Left lung (tissue), 4 donors: ENCODE measurements at regions not wholly inside any gene's neighbourhood (a gene's known extent, or its start where the extent isn't known, plus 50 kb on each side); places are given as distances from the start of the nearest gene placed in this dataset.

Experiments used
- ATAC-seq: fragments of 200-7000 bp; cut with Tn5 transposase; one replicate; pipeline ENCODE4 v1.9.1; 2020; ENCODE audit warnings: moderate library complexity
- DNase-seq, 4 donors: peaks; one replicate each; pipeline ENCODE4 v3.0.0-alpha.2; 2013 to 2020
- H3K27ac ChIP-seq, 2 donors: fragments of 200-600 bp; sonication (generic) in 1 of 2; one replicate each; pipeline versions ENCODE4 v1.5.0 to v1.8.0; 2020 to 2021
- H3K27me3 ChIP-seq, 2 donors: fragments of 200-600 bp; sonication (generic) in 1 of 2; one replicate each; pipeline versions ENCODE4 v1.5.0 to v1.8.0; 2020 to 2021
- H3K36me3 ChIP-seq, 2 donors: fragments of 200-600 bp; sonication (generic) in 1 of 2; one replicate each; pipeline versions ENCODE4 v1.5.0 to v1.8.0; 2020 to 2021
- H3K4me1 ChIP-seq, 2 donors: fragments of 200-600 bp; one replicate each; pipeline ENCODE4 v1.8.0; 2021
- H3K4me3 ChIP-seq, 2 donors: fragments of 200-600 bp; sonication (generic) in 1 of 2; one replicate each; pipeline versions ENCODE4 v1.5.0 to v1.8.0; 2020 to 2021; ENCODE audit warnings: mild to moderate bottlenecking in 1 of 2
- H3K9me3 ChIP-seq, 2 donors: fragments of 200-600 bp; sonication (generic) in 1 of 2; one replicate each; pipeline versions ENCODE4 v1.5.0 to v1.8.0; 2020 to 2021
- intact Hi-C, 2 donors: fragments of 100-400 bp; cut with DNase I; formaldehyde crosslinking; loops; one replicate each; pipeline versions ENCODE4 v1.11.2 to v1.14.2; 2022
- TF ChIP-seq, protein P1 (sequence below), 2 donors: fragments of 200-600 bp; sonication (generic) in 1 of 2; IDR thresholded peaks; one replicate each; pipeline versions ENCODE4 v1.5.0 to v1.8.0; 2021; ENCODE audit warnings: antibody characterized with exemption in 2 of 2
- donor health status: DM: no; HTN: yes; CAD: no.
- donor health status: DM: no; HTN: no; CAD: no.

- intact Hi-C loops: no loop called here
- TF ChIP-seq, protein P1, sequence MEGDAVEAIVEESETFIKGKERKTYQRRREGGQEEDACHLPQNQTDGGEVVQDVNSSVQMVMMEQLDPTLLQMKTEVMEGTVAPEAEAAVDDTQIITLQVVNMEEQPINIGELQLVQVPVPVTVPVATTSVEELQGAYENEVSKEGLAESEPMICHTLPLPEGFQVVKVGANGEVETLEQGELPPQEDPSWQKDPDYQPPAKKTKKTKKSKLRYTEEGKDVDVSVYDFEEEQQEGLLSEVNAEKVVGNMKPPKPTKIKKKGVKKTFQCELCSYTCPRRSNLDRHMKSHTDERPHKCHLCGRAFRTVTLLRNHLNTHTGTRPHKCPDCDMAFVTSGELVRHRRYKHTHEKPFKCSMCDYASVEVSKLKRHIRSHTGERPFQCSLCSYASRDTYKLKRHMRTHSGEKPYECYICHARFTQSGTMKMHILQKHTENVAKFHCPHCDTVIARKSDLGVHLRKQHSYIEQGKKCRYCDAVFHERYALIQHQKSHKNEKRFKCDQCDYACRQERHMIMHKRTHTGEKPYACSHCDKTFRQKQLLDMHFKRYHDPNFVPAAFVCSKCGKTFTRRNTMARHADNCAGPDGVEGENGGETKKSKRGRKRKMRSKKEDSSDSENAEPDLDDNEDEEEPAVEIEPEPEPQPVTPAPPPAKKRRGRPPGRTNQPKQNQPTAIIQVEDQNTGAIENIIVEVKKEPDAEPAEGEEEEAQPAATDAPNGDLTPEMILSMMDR (IDR thresholded peaks at IDR 0.05): peak in 1 of 2 donors; percentile 11
- no peaks in the 10 kb centered on the region for H3K4me1 ChIP-seq
- H3K4me3 ChIP-seq: no peak overlapping the region
- DNase-seq: peak in 1 of 4 donors; percentile 30
- no peak for ATAC-seq
- no peak overlapping the region for H3K27ac ChIP-seq
- no peaks in the 10 kb centered on the region for H3K27me3 ChIP-seq
- no peaks in the 10 kb centered on the region for H3K9me3 ChIP-seq
- H3K36me3 ChIP-seq: no peaks in the 10 kb centered on the region
Observed at GRCh38 chr20:40255365-40255764, 433.7 kb downstream of the MAFB start.

DNA sequence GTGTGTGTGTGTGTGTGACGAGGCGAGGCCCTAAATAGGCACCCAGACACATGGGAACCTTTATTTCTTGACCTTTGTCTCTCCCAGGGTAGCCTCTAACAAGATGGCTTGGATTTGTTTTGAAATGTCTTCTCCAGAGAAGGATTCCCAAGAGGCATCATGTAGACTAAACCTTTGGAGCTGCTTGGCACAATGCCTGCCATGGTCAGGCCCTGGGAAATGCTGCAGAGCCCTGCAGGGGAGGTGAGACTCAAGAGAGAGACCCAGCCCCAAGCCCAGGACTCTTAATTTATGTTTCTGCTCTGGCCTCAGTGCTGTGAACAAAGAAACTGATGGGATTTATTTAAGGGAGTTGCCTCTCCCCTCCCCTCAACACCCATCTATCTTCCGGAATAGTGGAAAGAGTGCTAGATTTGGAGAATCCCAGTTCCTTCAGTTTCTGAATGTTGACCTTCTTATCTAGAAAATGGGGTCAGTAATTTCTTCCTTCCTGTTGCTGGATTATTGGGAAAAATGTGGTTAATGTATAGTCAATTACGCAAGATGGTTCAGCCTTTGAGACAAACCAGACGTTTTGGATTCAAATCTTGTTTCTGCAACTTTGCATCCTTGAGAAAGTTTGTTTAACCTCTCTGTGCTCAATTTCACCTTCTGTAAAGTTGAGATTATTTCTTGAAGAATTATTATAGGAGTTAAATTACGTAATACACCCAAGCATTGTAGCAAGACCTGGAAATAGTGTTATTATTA is 434.8 kb downstream of the MAFB start:
- intact Hi-C loops: no loop called here
- Histone ChIP-seq H3K27me3 (no peaks in the 10 kb centered on the region), H3K27ac (no peak overlapping the region), H3K4me1 (no peaks in the 10 kb centered on the region), H3K9me3 (no peaks in the 10 kb centered on the region), H3K36me3 (no peaks in the 10 kb centered on the region), H3K4me3 (no peak overlapping the region)
- ATAC-seq (no peak), DNase-seq (no peak)
- TF ChIP-seq, protein P1 (IDR thresholded peaks at IDR 0.05): no peak

DNA sequence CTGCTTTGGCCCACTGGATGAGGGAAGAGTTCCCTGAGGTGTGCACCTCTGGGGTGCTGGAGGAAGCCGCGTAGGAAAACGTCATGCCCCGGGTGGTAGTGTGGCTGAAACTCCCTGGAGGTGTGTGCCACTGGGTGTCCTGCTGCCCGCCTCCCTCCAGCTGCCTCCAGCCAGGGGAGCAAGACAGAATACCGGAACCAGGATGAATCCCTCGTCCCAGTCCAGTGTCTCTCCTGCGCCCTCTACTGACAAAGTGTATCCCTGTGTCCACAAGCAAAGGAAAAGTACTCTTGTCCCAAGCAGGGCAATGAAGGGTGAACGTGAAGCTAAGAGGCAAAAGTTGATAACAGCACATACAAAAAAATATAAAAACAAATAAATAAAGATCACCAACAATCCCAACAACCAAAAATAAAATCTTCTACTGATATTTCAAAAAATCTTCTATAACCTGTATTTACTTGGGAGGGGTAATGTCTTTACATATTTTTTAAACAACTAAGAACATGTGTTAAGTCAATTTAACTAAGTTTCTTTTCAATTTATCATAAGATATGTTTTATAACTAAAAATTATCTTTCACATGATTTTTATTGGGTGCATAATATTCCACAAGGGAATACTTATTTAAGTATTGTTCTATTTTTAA is 437.6 kb downstream of the MAFB start:
- H3K4me3 ChIP-seq: no peak overlapping the region
- intact Hi-C loops: no loop called here
- no peak overlapping the region for H3K27ac ChIP-seq
- ATAC-seq (peak; percentile 77), DNase-seq (no peak)
- H3K9me3 ChIP-seq: no peaks in the 10 kb centered on the region
- TF ChIP-seq, protein P1 (IDR thresholded peaks at IDR 0.05): peak in 1 of 2 donors; percentile 38
- no peaks in the 10 kb centered on the region for H3K36me3 ChIP-seq
- no peaks in the 10 kb centered on the region for H3K27me3 ChIP-seq
- H3K4me1 ChIP-seq: no peaks in the 10 kb centered on the region

- H3K36me3 ChIP-seq: no peaks in the 10 kb centered on the region
- no peak overlapping the region for H3K27ac ChIP-seq
- no peaks in the 10 kb centered on the region for H3K9me3 ChIP-seq
- DNase-seq: no peak
- no peak for ATAC-seq
- no peaks in the 10 kb centered on the region for H3K27me3 ChIP-seq
- H3K4me1 ChIP-seq: no peaks in the 10 kb centered on the region
- intact Hi-C loops: no loop called here
- no peak overlapping the region for H3K4me3 ChIP-seq
- TF ChIP-seq, protein P1 (IDR thresholded peaks at IDR 0.05): no peak
Observed at GRCh38 chr20:40249805-40250204, 439.2 kb downstream of the MAFB start.

GRCh38 chr20:40245829-40246228 is 443.2 kb downstream of the MAFB start:
- H3K36me3 ChIP-seq: no peaks in the 10 kb centered on the region
- TF ChIP-seq, protein P1 (IDR thresholded peaks at IDR 0.05): no peak

More at GRCh38 chr20:40245829-40246228, 443.2 kb downstream of the MAFB start:
- peaks cover 0 to 4% of the 10 kb centered on the region in 2 donors for H3K4me1 ChIP-seq
- peak in 1 of 4 donors; percentile 32 for DNase-seq
- intact Hi-C loops: no loop called here
- no peak overlapping the region for H3K27ac ChIP-seq
- ATAC-seq: no peak
- H3K4me3 ChIP-seq: no peak overlapping the region
- H3K9me3 ChIP-seq: no peaks in the 10 kb centered on the region
- H3K27me3 ChIP-seq: peaks cover 0 to 11% of the 10 kb centered on the region in 2 donors
